Posterior vena cava (tissue), 2 donors: ENCODE measurements at regions not wholly inside any gene's neighbourhood (a gene's known extent, or its start where the extent isn't known, plus 50 kb on each side); places are given as distances from the start of the nearest gene placed in this dataset.

Experiments
- DNase-seq: peaks from one replicate; pipeline ENCODE4 v3.0.0-alpha.2; 2020; ENCODE audit warnings: low spot score
- intact Hi-C, 2 donors: fragments of 100-400 bp; cut with DNase I; formaldehyde crosslinking; loops; one replicate each; pipeline versions ENCODE4 v1.14.1 to v1.14.2; 2022 to 2023
- microRNA-seq, 2 donors: library from miRNA; unstranded; fragments of <30 nt; microRNA quantifications; one replicate each; pipeline ENCODE4 v1.2.0, GENCODE V29; 2020 to 2021; ENCODE audit warnings: borderline microRNAs expressed in 2 of 2
- donor health status: DM: yes; HTN: yes; CAD: no.
- donor health status: DM: yes; HTN: yes; CAD: no.

DNA sequence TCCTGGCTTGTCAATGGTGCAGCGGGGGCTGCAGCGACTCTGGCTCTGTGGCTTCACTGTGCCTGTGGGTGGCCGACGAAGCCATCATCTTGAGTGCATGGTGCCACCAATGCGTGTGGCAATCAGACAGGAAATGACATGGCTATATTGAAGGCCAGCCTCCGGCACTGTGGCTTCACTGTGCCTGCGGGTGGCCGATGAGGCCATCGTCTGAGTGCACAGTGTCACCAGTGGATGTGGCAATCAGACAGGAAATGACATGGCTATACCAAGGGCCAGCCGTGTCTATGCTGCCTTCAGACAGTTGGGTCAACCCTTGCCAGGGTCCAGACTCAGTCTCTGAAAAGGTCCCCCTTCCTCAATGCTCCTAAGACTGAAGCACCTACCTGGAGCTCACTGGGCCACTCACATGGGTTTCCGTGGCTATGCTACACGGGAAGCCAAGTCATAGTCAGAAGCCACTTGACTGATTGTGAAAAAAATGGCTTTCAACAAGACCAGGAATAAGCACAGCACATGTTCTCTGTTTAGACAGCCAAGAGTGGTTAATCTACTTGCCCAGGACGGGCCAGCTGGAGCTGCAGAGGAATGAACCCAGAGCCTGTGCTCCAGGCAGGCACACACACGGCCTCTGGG lies 67.5 kb upstream of the S1PR3 start:
- DNase-seq: no peak
- intact Hi-C loops: no loop called here

DNA sequence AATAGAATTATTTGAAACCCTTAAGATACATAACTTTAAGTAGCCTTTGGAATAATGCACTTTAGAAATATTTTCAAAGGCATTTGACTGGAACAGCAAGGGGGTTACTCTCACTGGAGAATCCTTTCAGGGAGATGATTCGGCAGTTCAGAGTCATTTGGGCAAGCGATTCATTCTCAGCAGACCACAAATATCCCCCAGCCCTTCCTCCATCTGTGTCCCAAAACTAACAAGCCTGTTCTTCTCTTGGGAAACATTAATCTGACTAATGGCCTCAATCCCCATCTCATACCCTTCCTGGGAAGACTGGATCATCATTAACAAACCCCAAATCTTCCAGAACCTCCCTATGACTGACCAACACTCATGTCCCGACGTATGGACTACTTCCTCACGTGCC lies 65.8 kb upstream of the S1PR3 start:
- DNase-seq: no peak
- intact Hi-C loops: no loop called here

DNA sequence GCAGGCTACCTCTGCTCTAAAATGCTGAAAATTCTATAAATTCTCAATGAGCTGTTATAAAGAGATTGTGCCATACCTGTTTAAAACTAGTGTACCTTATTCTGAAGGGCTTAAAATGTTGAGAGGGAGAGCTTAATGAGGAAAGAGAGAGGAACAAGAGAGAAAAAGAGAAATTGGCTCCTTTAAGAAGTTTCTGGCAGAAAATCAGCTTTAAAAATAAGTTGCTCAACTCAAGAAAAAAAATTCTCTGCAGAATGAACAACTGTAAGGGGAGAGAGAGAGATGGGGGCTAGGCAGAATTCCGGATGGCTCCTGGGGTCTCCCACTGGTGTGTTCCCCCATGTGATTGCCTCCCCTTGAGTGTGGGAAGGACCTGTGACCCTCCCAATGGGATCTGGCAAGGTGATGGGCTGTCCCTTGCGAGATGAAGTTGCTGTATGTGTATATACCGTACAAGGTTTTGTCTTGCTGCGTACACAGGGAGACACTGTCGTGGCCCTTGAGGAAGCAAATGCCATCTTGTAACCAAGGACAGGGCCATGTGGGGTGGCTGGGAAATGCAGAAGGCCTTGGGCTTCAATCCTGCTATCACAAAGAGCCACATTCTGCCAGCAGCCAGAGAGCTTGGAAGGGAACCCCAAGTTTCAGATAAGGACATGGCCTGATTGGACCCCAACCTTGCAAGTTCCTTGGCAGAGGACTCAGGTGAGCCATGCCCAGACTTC lies 64.3 kb upstream of the S1PR3 start:
- intact Hi-C loops: no loop called here
- DNase-seq: no peak

DNA sequence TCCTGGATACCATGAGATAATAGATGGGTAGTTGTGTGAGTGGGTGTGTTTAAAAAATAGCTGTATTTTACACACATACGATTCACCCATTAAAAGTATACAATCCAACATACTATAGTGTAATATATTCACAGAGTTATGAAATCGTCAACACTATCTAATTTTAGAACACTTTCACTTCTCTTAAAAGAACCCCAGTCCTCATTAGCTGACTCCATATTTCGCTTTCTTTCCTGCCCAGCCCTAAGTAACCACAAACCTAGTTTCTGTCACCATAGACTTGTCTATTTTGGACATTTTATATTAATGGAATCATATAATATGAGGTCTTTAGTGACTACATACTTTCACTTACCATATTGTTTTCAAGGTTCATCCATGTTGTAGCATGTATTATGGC lies 63.8 kb upstream of the S1PR3 start:
- no peak for DNase-seq
- intact Hi-C loops: no loop called here

DNA sequence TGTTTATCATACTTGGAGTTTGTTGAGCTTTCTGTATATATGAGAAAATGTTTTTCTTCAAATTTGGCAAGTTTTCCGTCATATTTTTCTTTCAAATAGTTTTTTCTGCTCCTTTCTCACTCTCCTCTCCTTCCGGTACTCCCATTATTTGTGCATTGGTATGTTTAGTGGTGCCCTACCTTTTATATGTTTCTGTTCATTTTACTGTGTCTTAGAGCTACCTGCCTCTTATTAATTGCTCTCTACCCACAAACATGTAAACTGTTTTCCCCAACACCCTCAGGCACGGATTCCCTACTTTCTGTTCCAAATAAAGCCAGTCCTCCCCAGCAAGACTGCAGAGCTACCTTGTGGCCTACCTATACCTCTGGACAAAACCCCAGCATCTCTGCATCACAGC lies 60.6 kb upstream of the S1PR3 start:
- intact Hi-C loops: loop anchor here in 1 of 2 donors (5.0 kb wide), 1 partner anchor 1683 kb away; no protein-coding TSS in a partner anchor

DNA sequence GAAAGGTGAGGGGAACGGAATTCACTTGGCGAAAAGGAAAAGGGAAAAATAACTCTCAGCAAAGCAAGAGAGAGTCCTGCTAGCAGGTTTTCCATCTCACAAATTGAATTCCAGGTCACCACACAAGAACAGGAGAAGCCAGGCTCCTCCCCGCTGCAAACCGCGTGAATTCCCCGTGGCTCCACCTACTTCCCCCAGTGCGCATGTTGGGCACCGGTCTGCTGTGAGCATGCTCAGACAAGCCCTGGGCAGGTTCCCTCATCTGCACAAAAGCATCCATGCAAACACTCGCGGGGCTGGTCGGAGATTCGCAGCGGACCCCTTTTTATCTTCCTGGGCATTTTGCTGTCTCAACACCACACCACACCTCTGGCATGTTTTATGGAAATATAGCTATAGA lies 58.5 kb upstream of the S1PR3 start:
- DNase-seq: no peak
- intact Hi-C loops: loop anchor here in 1 of 2 donors (5.0 kb wide), 1 partner anchor 1685 kb away; no protein-coding TSS in a partner anchor

More for the DNA sequence above, 60.6 kb upstream of the S1PR3 start:
- DNase-seq: no peak

DNA sequence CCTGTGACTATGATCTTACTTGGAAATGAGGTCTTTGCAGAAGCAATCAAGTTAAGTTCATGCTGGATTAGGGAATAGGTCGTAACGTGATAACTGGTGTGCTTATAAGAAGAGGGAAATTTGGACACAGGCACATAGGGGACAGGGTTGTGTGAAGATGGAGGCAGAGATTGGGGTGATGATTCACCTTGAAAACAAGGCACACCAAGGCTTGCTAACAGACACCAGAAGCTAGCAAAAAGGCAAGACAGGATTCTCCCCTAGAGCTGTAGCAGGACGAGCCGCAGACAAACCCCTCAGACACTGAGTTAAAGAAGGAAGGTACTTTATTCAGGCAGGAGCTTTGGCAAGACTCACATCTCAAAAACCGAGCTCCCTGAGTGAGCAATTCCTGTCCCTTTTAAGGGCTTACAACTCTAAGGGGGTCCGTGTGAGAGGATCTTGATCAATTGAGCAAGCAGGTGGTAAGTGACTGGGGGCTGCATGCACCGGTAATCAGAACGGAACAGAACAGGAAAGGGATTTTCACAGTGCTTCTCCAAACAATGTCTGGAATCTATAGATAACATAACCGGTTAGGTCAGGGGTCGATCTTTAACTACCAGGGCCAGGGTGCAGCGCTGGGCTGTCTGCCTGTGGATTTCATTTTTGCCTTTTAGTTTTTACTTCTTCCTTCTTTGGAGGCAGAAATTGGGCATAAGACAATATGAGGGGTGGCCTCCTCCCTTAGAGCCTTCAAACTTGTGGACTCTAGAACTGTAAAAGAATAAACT lies 57.5 kb upstream of the S1PR3 start:
- DNase-seq: no peak
- intact Hi-C loops: loop anchor here in 1 of 2 donors (5.0 kb wide), 1 partner anchor 1686 kb away; no protein-coding TSS in a partner anchor

DNA sequence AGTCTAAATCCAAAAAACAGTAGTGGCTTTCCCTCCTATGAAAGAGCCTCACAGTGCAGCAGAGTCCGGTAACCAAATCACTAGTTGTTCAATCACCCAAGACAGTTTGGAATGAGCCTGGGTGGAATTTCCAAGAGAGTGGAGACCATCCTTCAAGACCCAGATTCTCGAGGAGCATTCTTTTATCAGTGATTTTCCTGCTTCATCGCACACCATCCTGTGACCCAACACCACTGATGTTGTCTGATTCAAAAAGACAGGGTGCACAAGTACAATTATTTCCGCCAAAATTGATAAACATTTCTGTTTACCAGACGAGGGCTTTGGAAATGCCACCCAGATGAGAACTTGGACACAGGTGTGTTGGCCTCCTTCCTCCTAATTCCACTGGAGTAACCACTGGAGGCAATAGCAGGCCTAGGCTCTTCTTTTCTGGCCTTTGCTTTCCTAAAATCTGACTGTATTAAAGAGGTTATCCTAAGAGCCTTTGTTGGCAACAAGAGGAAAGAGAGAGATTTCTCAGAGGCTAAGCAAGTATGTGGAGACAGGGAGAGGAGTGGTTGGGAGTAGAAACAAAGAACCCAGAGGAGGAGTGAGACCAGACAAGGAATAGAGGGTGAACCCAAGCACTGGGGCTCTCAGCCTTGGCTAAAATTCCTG lies 56.3 kb upstream of the S1PR3 start:
- DNase-seq: no peak
- intact Hi-C loops: loop anchor here in 1 of 2 donors (5.0 kb wide), 1 partner anchor 1688 kb away; no protein-coding TSS in a partner anchor

DNA sequence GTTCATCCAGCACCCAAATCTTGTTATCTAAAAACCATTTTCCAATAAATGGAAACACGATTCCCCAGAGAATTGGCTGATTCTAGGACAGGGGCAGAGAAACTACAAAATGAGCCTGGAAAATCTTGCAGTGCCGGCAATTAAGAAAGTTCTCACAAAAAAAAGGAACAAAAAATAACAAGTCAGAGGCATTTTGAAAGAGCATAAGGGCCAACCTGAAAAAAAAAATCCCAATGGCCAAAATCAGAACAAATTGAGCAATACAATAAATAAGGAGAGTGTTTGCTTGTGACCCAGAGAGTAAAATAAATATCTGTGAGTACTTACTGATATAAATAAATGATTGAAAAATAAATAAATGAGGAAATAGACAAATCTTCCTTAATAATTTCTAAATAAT lies 55.1 kb upstream of the S1PR3 start:
- intact Hi-C loops: no loop called here
- no peak for DNase-seq

DNA sequence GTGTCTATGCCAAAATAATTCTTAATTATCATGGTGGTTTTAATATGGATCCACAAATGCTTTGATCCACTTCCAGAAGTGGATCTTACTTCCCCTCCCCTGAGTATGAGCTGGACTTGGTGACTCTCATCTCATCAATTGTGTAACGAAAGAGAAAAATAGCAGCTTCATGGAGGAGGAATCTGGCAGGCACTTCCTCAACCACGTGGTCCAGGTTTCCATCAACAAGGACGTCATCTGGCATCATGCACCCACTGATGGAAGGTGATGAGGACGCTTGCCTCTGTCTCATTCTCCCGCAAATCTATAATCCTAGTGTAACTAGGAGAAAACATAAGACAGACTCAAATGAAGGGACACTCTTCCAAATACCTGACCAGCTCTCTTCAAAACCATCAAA lies 54.6 kb upstream of the S1PR3 start:
- intact Hi-C loops: no loop called here
- DNase-seq: no peak

DNA sequence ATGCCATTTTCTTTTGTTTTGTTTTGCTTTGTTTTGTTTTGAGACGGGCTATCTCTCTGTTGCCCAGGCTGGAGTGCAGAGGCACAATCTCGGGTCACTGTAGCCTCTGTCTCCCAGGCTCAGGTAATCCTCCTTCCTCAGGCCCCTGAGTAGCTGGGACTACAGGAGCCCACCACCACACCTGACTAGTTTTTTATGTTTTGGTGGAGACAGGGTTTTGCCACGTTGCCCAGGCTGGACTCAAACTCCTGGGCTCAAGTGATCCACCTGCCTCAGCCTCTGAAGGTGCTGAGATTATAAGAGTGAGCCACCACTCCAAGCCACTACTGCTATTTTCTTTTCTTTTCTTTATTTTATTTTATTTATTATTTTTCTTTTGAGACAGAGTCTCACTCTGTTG lies 54.0 kb upstream of the S1PR3 start:
- DNase-seq: no peak
- intact Hi-C loops: no loop called here

DNA sequence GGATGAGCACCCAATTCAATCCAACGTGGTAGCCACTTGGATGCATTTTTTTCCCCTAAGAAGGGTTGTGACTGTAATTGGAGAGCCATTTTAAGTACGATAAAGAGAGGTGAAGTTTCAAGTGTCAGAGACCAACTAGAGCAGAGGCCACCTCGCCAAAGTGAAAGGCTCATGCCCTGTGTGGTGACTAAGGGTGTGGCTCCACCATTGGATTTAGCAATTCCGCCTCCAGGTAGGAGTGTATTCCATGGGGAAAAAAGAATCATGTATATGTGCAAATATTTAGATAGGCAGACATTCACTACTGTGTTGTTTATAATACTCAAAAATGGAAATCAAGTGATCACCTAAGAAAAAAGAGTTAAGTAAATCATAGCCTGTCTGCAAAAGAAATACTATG lies 53.1 kb upstream of the S1PR3 start:
- DNase-seq: no peak

More for the DNA sequence above, 53.1 kb upstream of the S1PR3 start:
- intact Hi-C loops: no loop called here

Small RNA genes in the stretch of these regions (microRNA-seq; reads per million reads assigned to microRNA genes)
- gene MIR4289: 0 reads per million in 2 donors
